Uterus (tissue), 2 donors: ENCODE measurements at regions not wholly inside any gene's neighbourhood (a gene's known extent, or its start where the extent isn't known, plus 50 kb on each side); places are given as distances from the start of the nearest gene placed in this dataset.

Experiments
- CTCF ChIP-seq, 4 experiments: fragments of 200-600 bp in 2 of 4; fragments of 450-650 bp in 2 of 4; sonication (generic) in 2 of 4; IDR thresholded peaks; one replicate each; pipeline ENCODE4 v1.5.1; 2016 to 2019; ENCODE audit warnings: antibody characterized with exemption in 4 of 4, mild to moderate bottlenecking in 2 of 4, moderate library complexity in 1 of 4
- POLR2A ChIP-seq, 2 donors: fragments of 450-650 bp; IDR thresholded peaks; one replicate each; pipeline ENCODE4 v1.6.1; 2016; ENCODE audit warnings: antibody characterized with exemption in 2 of 2, mild to moderate bottlenecking in 1 of 2, moderate library complexity in 1 of 2

GRCh38 chr12:83856803-83857202, 1055.8 kb downstream of the SLC6A15 start:
- TF ChIP-seq CTCF (IDR thresholded peaks at IDR 0.05) (no peak), POLR2A (IDR thresholded peaks at IDR 0.05) (no peak)
